ENCODE measurements at regions not wholly inside any gene's neighbourhood (a gene's known extent, or its start where the extent isn't known, plus 50 kb on each side); places are given as distances from the start of the nearest gene placed in this dataset.

GRCh38 chr4:185893500-185893899, 81.5 kb upstream of the SORBS2 start:
- in situ Hi-C loops (cut with HindIII; ENCODE audit: low sequenced_read_pairs) = no loop called here

- in situ Hi-C loops (cut with HindIII; ENCODE audit: low sequenced_read_pairs) = no loop called here
Measured at GRCh38 chr4:185894481-185894880, 82.5 kb upstream of the SORBS2 start.

DNA sequence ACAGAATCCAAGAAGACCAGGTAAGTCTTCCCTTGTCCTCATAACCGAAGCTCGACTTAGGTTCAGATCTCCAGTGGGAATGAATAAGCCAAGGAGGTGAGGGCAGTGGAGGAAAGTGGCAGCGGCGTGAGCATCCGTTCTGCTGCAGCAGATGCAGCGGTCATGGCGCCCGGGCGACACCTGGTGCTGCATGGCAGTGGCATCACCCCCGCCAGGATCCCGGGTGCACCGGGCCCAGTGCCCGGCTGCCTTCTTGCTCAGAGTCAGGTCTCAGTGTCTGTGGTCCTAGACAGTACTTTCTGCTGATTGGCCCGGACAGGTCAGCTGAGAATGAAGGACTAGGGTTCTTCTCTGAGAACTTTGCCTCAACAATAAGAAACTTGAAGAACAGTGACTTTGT, 83.4 kb upstream of the SORBS2 start:
- in situ Hi-C loops (cut with HindIII; ENCODE audit: low sequenced_read_pairs) = no loop called here

DNA sequence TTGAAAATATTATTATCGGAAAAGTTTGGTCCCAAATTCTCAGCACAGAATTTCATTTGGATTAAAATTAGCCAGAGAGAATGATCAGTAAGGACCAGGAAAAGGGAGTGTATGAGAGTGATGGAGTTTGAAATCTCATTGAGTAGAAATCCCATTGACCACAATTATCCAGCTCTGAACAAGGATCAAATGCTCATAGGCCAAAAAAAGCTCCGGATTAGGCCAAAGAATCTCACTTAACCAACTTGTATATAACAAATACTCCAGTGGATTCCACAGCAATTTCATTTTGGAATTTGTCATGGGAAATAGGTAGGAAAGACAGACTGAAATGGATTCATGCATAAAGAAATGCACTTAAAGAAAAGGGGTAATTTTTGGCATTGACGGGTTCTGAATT, 83.9 kb upstream of the SORBS2 start:
- in situ Hi-C loops (cut with HindIII; ENCODE audit: low sequenced_read_pairs) = no loop called here

DNA sequence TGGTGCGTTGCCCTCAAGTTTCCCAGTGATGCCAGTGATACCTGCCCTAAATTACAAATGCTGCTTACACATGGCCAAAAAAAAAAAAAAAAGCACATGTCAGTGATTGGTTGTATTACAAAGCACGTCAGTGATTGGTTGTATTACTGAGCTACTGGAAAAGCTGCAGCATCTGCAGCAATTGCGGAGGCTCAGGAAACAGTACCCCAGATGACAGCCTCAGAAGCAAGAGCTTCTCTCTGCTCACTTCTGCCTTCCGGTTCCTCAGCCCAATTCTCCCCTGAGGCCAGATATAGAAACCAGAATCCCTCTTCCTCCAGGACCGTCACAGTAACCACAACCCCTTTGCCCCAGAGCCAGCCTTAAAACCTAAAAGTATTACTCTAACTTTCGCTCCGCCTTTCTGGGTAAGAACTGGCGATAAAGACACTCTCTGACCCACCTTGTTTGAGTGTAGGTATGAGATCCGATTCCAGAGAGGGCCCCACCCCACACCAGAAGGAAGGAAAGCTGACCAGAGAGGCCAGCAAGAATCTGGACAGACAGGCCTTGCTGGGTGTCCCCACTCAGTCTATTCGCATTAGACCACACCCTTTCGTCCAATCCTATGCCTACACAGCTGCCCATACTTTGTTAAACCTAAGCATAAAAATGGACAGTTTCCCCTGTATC, 85.0 kb upstream of the SORBS2 start:
- in situ Hi-C loops (cut with HindIII; ENCODE audit: low sequenced_read_pairs) = no loop called here

GRCh38 chr4:185898413-185898812, 86.4 kb upstream of the SORBS2 start:
- in situ Hi-C loops (cut with HindIII; ENCODE audit: low sequenced_read_pairs) = no loop called here

- in situ Hi-C loops (cut with HindIII; ENCODE audit: low sequenced_read_pairs) = no loop called here
Measured at GRCh38 chr4:185899833-185900232, 87.8 kb upstream of the SORBS2 start.

DNA sequence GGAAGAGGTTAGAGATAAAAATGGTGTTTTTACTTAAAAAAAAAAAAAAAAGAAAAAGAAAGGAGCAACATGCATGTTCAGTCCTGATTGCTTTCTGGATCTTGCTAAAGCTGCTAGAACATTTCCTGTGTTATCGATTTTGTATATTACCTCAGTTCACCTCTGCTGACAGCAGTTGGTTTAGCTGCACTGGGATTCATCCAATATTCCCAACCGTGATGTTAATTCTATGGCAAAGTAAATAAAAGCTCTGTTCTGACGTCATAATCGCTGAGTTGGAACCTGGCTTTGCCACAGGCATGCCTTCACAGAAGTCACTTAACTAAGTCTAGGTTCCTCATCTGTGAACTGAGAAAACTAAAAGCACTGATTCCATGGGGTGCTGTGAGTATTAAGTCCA, 90.7 kb upstream of the SORBS2 start:
- in situ Hi-C loops (cut with HindIII; ENCODE audit: low sequenced_read_pairs) = no loop called here

DNA sequence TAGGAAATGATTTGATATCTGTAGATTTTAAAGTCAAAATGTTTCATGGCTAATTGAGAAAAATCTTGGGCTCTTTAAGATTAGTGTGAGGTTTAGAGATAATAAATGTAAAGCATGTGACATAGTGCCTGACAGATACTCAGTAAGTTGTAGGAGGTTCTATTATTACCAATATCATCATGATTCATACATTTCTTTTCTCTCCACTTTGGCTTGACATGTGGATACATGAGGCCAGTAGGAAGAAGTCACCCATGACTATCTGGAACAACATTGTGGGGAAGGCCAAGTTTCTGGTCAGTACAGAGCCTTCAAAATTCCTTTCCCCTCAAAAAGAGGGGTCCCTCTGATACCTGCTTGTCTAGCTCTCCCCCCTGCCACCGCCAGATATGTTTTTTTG, 91.2 kb upstream of the SORBS2 start:
- in situ Hi-C loops (cut with HindIII; ENCODE audit: low sequenced_read_pairs) = no loop called here

DNA sequence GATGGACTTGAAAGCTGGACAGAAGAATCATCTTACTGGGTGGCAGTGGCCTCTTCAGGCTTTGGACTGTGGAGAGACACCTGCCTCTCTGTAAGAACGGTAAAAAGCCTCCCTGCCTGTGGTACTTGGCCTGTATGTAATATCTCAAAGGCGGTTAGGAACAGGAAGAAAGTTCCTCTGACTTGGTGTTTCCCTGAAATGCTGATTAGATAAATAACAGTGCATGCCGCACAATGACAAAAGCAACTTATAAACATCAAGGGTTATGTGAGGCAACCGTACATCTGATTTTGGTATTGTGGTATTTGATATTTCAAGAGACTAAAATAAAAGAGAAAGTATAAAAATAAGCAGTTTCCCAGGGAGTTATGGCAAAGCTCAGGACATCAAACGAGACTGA, 92.4 kb upstream of the SORBS2 start:
- in situ Hi-C loops (cut with HindIII; ENCODE audit: low sequenced_read_pairs) = no loop called here

- in situ Hi-C loops (cut with HindIII; ENCODE audit: low sequenced_read_pairs) = no loop called here
Measured at GRCh38 chr4:185909972-185910371, 98.0 kb upstream of the SORBS2 start.

GRCh38 chr4:185911556-185912064, 99.6 kb upstream of the SORBS2 start:
- in situ Hi-C loops (cut with HindIII; ENCODE audit: low sequenced_read_pairs) = no loop called here

GRCh38 chr4:185912779-185913178, 100.8 kb upstream of the SORBS2 start:
- in situ Hi-C loops (cut with HindIII; ENCODE audit: low sequenced_read_pairs) = no loop called here

DNA sequence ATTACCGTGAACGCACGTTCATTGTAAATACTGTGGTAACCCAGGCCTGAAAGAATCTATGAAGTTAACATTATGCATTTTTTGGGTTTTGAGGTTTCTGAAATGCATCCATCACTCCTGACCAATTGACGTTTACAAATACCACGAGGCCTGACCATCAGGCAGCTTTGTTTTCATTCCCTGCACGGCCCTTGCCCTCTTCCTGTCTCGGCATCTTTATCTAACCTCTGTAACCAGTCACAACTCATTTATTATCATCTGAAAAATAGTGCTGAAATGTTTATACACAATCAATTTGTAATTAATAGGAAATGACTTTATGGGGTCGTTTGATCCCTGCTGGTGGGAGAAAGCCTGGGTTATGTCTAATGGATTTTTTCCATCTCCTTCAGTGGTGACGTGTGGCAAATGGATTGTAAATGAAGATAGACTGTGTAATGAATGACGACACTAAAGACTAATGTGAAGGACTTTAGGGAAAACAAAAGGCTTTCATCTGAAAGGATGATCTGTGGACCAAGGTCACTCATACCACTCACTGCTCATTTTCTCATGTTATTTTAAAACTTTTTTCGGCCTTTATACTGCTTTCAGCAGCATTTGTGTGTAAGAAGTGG, 102.7 kb upstream of the SORBS2 start:
- in situ Hi-C loops (cut with HindIII; ENCODE audit: low sequenced_read_pairs) = no loop called here

- in situ Hi-C loops (cut with HindIII; ENCODE audit: low sequenced_read_pairs) = no loop called here
Measured at GRCh38 chr4:185915271-185915670, 103.3 kb upstream of the SORBS2 start.

DNA sequence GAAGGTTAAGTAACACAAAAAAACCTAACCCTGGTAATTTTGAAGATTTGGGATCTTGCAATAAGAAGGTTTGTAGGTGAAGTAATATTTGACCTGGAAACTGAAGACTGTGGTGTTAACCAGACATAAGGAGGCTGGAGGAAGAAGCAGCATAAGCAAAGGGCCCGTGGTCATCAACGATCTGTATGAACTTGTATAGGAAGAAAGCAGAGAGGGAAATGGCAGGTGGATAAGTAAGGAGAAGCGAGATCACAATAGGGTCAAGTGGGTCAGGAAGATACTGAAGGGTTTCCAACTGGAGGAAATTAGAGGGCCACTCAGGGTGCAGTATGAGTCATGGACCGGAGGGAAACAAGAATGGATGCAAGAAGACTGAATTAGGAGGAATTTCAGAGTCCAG, 103.8 kb upstream of the SORBS2 start:
- in situ Hi-C loops (cut with HindIII; ENCODE audit: low sequenced_read_pairs) = no loop called here

DNA sequence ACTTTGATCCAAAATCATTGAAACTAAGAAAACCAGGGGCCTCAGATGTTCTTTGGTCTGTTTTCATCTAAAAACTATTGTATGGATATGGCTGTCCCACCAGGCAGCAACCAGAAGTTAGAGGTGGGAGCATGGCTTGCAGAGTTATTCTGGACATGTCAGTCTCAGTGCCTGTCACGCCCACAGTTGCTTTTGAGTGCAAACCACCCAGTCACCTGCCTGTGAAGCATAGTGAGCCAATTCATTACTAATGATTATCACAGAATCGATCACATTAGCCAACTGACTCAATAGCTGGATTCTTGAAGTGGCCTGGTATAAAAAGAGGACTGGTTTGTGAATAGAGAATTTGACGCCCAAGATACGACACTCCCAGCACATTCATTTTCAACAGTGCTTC, 104.2 kb upstream of the SORBS2 start:
- in situ Hi-C loops (cut with HindIII; ENCODE audit: low sequenced_read_pairs) = no loop called here

DNA sequence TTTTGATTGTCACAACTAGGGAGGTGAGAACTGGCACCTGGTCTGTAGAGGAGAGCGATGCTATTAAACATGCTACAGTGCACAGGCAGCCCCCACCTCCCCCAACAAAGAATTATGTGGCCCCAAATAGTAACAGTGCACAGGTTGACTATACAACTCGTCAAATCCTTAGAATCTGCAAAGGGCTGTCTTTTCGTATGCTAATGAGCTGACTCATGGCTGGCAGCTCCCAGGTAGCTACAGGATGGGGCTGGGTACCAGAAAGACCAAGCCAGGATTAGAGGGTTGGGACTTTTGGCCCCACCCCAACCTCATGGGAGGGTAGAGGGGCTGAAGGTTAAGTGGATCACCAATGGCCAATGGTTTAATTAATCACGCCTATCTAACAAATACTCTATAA, 104.7 kb upstream of the SORBS2 start:
- in situ Hi-C loops (cut with HindIII; ENCODE audit: low sequenced_read_pairs) = no loop called here

DNA sequence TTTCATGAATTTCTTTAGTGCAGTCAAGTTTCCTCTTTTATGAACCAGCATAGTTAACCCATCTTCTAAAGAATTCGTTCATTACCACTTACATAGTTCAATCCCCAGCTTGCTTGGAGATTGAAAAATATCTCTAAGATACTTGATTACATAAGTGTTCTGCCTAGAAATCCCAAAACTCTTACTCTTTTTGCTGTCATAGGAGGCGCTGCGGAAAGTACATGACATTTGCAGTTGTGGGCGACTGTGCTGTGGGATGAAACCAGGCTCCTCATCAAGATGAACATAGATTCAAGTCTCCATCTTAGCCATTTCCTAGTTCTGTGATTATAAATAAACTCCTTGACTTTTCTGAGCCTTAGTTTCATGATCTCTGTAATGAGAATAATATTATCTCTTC, 107.1 kb upstream of the SORBS2 start:
- in situ Hi-C loops (cut with HindIII; ENCODE audit: low sequenced_read_pairs) = no loop called here

- in situ Hi-C loops (cut with HindIII; ENCODE audit: low sequenced_read_pairs) = no loop called here
Measured at GRCh38 chr4:185920171-185920570, 108.2 kb upstream of the SORBS2 start.

GRCh38 chr4:185920691-185921260, 108.8 kb upstream of the SORBS2 start:
- in situ Hi-C loops (cut with HindIII; ENCODE audit: low sequenced_read_pairs) = no loop called here

Data from DLD1 (cell line).